PFSK-1 (cell line): ENCODE measurements at regions not wholly inside any gene's neighbourhood (a gene's known extent, or its start where the extent isn't known, plus 50 kb on each side); places are given as distances from the start of the nearest gene placed in this dataset.

Experiments
- FOXP2 ChIP-seq: optimal IDR thresholded peaks from 2 replicates; pipeline ENCODE3; 2011; ENCODE audit warnings: borderline replicate concordance, control low read depth, inconsistent platforms; ENCODE audit not compliant: insufficient read depth; ENCODE audit errors: extremely low read length, extremely low read depth
- POLR2AphosphoS5 ChIP-seq: IDR thresholded peaks from 2 replicates; pipeline ENCODE4 v1.6.1; 2012; ENCODE audit warnings: low read depth, mild to moderate bottlenecking, control low read depth, low read length, moderate library complexity
- SIN3A ChIP-seq: IDR thresholded peaks from 2 replicates; pipeline ENCODE4 v1.6.1; 2012; ENCODE audit warnings: mild to moderate bottlenecking, low read length, moderate library complexity, borderline replicate concordance; ENCODE audit not compliant: insufficient read depth
- TAF1 ChIP-seq: IDR thresholded peaks from 2 replicates; pipeline ENCODE4 v1.6.1; 2012; ENCODE audit warnings: low read length, control low read depth, borderline replicate concordance; ENCODE audit not compliant: insufficient read depth
- TF ChIP-seq, protein P1 (sequence below), 2 experiments: IDR thresholded peaks; 2 replicates each; pipeline versions ENCODE4 v1.6.1 to v1.8.0; 2011 to 2012; ENCODE audit warnings: low read depth in 2 of 2, low read length in 2 of 2, control low read depth in 1 of 2, inconsistent platforms in 1 of 2, mild to moderate bottlenecking in 1 of 2, moderate library complexity in 1 of 2; ENCODE audit not compliant: insufficient read depth in 1 of 2

DNA sequence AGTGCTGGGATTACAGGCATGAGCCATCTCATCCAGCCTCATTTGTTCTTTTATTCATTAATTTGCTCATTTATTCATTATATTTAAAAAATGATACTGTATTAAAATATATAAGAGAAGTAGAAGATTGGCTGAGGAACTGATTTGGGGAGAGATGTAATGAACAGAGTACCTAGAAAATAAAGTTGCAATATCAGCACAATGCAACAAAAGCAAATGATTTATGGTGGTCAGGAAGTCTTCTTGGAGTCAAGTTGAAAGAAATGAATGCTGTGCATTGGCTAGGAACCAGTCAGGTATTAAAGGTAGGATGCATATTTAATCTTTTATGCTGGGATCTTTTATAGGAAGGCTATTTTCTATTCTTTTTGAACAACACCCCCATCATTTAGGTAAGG, 152.2 kb downstream of the C3orf38 start:
- TF ChIP-seq, protein P1, sequence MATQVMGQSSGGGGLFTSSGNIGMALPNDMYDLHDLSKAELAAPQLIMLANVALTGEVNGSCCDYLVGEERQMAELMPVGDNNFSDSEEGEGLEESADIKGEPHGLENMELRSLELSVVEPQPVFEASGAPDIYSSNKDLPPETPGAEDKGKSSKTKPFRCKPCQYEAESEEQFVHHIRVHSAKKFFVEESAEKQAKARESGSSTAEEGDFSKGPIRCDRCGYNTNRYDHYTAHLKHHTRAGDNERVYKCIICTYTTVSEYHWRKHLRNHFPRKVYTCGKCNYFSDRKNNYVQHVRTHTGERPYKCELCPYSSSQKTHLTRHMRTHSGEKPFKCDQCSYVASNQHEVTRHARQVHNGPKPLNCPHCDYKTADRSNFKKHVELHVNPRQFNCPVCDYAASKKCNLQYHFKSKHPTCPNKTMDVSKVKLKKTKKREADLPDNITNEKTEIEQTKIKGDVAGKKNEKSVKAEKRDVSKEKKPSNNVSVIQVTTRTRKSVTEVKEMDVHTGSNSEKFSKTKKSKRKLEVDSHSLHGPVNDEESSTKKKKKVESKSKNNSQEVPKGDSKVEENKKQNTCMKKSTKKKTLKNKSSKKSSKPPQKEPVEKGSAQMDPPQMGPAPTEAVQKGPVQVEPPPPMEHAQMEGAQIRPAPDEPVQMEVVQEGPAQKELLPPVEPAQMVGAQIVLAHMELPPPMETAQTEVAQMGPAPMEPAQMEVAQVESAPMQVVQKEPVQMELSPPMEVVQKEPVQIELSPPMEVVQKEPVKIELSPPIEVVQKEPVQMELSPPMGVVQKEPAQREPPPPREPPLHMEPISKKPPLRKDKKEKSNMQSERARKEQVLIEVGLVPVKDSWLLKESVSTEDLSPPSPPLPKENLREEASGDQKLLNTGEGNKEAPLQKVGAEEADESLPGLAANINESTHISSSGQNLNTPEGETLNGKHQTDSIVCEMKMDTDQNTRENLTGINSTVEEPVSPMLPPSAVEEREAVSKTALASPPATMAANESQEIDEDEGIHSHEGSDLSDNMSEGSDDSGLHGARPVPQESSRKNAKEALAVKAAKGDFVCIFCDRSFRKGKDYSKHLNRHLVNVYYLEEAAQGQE (IDR thresholded peaks at IDR 0.05; ENCODE audit: insufficient read depth in 1 of 2, low read depth in 2 of 2, low read length in 2 of 2) = no peak
- TF ChIP-seq TAF1 (no peak), POLR2AphosphoS5 (no peak), SIN3A (no peak), FOXP2 (no peak)

DNA sequence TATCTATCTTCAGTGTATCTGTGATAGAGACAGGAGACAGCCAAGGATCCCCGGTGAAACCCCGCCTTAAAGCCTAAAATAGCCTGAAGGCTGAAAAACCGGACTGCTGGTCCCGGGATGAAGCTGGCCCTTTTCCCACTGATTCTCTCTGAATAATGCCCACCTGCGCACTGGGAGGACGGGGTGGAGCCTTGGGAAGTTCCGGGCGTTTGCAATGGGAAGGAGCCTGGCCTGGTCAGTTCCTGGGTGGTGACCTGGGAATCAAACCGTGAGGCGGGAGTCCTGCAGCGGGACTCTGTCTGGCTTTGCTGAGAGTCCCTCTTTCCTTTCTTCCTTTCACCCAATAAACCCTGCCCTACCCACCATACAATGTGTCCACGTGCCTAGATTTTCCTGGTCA, 157.9 kb downstream of the C3orf38 start:
- TF ChIP-seq FOXP2 (no peak), TAF1 (no peak)
- TF ChIP-seq, protein P1 (IDR thresholded peaks at IDR 0.05; ENCODE audit: insufficient read depth in 1 of 2, low read depth in 2 of 2, low read length in 2 of 2) = no peak

- TF ChIP-seq SIN3A (no peak), POLR2AphosphoS5 (no peak), FOXP2 (no peak), TAF1 (no peak)
- TF ChIP-seq, protein P1 (IDR thresholded peaks at IDR 0.05; ENCODE audit: insufficient read depth in 1 of 2, low read depth in 2 of 2, low read length in 2 of 2) = no peak
Observed at GRCh38 chr3:88311826-88312225, 162.1 kb downstream of the C3orf38 start.

DNA sequence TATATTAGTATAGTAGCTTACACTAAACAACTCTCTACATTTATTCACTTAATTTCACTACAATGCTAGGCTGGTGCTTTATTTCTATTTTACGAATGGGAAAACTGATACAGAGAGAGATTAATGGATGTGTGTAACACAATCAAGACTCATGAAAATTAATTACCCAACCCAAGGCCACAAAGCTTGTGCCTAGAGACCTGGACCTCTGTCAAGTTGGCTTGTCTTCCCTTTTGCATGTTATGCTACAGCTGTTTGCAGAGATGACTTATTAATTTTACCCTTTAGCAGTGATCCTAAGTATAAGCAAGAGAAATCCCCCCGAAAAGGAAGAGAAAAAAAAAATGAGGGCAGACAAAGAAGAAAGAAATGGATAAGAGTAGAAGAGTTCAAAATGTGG, 162.5 kb downstream of the C3orf38 start:
- TF ChIP-seq POLR2AphosphoS5 = no peak
- no peak for TF ChIP-seq SIN3A
- TF ChIP-seq, protein P1 (IDR thresholded peaks at IDR 0.05; ENCODE audit: insufficient read depth in 1 of 2, low read depth in 2 of 2, low read length in 2 of 2) = no peak
- TF ChIP-seq FOXP2 = no peak
- TF ChIP-seq TAF1 = no peak

DNA sequence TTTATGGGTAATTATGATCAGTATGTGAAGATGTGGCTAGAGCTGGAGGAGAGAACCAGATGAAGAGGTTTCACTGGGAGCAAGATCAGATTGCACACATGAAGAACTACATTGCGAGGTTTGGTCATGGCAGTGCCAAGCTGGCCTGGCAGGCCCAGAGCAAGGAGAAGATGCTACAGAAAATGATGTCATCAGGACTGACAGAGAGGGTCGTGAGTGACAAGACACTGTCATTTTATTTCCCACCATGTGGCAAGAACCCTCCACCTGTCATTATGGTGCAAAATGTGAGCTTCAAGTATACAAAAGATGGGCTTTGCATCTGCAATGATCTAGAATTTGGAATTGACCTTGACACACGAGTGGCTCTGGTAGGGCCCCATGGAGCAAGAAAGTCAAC, 168.3 kb downstream of the C3orf38 start:
- TF ChIP-seq TAF1 = no peak
- TF ChIP-seq SIN3A = no peak
- TF ChIP-seq, protein P1 (IDR thresholded peaks at IDR 0.05; ENCODE audit: insufficient read depth in 1 of 2, low read depth in 2 of 2, low read length in 2 of 2) = no peak
- no peak for TF ChIP-seq FOXP2
